Glomerular visceral epithelial cell (primary cell): ENCODE measurements at regions not wholly inside any gene's neighbourhood (a gene's known extent, or its start where the extent isn't known, plus 50 kb on each side); places are given as distances from the start of the nearest gene placed in this dataset.

Experiments
- DNase-seq: peaks from one replicate; pipeline ENCODE4 v3.0.0-alpha.2; 2016; ENCODE audit errors: extremely low spot score

DNA sequence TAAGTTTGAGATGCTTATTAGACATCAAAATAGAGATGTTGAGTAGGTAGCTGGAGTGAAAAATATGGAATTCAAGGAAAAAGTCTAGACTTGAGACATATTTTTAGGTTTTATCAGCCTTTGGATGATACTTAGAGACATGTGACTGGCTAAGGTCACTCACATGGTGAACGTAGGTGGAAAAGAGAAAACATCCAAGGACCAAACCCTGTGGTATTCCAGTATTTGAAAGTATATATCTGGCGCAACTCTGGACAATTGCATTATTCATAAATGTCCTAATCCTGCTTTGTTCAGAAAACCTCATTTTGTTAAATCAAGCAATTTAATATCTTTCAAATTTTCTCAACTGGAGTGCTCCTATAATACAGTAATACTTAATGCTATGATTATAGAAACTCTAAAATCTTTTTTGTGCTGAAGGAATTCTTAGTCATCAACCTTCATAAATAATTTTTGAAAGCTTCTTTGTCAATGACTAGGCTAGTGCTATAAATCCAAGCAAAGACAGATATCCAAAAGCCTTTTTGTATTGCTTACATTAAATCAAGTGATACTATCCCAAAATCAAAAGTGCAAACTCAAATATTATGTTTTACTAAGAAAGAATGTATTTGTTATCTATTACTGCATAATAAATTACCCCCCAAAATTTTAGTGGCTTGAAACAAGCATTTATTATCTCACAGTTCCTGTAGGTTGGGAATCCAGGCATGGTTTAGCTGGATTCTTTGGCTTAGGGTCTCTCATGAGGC lies 452.0 kb downstream of the ENC1 start:
- DNase-seq: no peak

GRCh38 chr5:74187757-74188156 lies 452.8 kb downstream of the ENC1 start:
- DNase-seq: no peak

DNA sequence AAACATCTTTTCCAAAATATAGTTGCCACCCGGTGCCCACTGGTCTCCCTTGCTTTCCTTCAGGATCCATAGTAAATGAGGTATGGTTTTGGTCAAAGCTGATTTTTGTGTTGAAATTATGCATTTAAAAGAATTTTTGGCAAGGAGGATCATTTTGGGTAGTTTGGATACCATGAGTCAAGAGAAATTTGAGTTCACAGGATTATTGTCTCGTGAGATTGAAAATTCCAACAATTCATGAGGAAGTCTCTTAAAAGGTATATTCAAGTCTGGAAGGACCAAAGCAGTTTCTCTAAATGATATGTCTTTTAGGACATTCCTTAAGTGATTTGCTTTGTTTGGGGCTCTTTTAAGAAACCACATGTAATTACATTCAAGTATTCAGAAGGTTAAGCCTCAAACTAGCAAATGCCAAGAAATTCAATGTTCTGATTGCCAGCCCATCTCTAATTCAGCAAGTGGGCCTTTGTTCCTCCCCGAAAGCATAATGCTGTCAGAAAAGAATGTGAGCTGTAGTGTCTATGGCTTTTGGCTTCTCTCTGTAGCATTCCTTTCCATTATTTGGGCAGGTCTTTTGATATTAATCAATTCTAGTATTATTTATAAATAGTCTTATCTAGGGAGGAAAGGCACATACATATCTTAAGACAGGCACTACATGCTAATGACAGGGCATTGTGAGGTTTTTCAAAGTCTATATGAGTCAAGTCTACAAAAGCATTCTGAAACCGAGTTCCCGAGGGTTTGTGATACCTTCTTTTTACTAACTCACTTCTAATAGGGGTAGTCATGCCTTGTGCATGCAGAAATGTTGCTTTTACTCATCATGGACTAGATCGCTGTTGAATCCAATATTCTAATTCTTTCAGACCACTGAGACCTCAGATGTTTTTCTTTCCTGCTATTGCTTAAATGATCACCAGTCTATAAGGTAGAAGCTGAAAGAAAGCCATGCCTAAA lies 453.9 kb downstream of the ENC1 start:
- DNase-seq: no peak

DNA sequence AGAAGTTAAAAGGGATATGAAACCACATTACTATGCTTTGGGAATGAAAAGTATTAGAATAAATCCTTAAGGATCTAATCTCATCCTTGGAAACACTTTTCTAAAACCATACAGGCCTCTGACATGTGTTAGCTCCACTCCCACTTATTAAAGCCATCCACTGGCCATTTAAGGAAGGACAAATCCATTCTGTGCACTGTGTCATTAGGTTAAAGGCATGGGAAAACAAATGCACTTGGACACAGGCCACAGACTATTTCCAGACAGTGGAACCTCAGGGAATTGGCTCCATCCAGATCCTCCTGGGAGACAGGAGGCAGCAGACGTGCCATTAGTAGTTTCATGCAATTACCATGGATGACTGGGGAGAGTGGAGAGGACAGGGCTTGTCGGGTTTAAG lies 454.9 kb downstream of the ENC1 start:
- no peak for DNase-seq

GRCh38 chr5:74184649-74185048 lies 455.9 kb downstream of the ENC1 start:
- DNase-seq: no peak

DNA sequence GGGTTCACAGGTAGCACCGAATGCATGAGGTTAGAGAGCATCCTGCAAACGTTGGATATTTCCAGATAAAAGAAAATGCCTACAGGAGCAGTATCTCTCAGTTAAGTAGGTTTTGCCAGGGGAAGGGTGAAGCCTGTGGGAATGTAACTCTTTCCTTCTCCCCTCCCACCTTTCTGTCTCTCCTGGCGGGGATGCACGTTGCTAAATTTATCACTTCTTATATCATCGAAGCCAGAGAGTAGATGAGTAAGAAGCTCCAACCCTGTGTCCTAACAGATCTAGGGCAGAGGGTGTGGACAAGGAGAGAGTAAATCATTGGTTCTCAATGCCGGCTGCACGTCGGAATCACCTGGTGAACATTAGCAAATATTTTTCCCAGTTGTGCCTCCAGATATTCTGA lies 457.5 kb downstream of the ENC1 start:
- no peak for DNase-seq

- DNase-seq: no peak
Observed at GRCh38 chr5:74182603-74183002, 457.9 kb downstream of the ENC1 start.

DNA sequence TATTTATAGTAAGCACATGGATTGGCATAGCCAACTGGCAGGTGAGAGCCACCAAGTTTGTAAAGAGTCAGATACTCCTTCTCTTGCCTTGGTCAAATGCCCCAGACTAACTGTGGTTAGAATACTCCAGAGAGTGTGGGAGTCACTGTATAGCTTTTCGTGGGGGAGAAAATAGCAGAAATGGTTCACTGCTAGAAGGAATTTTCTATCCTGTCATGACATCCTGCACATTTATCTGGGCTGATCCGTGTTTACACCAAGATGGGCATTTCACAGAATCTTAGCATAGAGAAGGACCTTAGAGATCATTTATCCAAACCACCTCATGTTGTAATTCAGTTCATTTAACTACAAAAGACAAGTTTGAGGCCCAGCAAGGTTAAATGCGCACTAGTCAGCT lies 460.8 kb downstream of the ENC1 start:
- DNase-seq: no peak

DNA sequence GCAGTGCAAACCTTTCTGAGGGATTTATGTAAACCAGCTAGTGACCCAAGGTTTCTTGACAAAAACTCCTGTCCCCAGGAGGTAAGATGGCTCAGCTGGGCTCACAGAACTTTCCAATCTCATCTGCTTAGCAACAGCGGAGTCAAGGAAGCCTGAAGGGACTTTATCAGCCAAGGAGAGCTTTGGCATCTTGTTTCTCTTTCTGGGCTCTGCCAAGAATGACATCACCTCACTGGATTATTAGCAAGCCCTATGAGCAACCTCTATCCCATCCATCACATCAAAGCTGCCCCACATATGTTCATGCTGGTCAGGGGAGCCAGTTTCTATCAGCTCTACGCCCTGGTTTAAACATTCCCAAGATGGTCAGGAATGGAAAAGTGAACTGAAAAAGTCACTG lies 461.3 kb downstream of the ENC1 start:
- DNase-seq: peak; percentile 75

DNA sequence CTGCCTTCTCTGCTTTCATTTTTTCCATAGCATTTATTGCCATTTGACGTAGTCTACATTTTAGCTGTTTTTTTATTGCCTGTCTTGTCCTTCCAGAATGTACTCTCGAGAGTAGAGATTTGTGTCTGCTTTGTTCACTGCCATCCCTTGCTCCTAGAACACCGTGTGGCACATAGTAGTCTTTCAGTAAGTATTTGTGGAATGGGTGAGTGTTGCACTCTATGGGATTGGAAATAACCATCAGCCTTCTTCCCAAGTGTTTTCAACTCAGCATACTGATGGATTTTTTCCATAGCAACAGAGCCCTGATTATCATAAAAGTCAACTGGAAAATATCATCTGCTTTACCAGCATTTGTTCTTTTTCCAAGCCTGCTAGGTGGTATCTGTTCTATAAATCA lies 462.6 kb downstream of the ENC1 start:
- no peak for DNase-seq

DNA sequence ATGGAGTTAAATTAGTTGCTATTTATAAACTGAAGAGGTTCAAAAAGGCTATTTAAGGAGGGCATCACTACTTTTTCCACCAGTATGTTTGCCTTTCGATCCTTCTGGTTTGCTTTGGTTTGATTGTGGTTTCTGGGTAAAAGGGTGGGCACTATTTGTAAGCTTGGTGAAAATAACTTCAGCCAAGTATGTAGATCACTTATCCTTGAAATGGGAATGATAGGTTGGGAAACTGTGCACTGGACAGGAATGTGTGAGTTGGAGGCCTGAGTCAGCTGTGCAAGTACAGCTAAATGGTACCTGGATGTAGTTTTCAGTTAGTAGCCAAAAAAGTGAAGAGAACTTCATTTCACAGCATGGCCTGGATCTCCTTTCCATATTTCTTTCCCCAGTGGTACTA lies 466.2 kb downstream of the ENC1 start:
- no peak for DNase-seq

GRCh38 chr5:74173665-74174064 lies 466.9 kb downstream of the ENC1 start:
- no peak for DNase-seq

- no peak for DNase-seq
Observed at GRCh38 chr5:74173241-74173640, 467.3 kb downstream of the ENC1 start.

- DNase-seq: no peak
Observed at GRCh38 chr5:74169701-74170100, 470.8 kb downstream of the ENC1 start.

GRCh38 chr5:74167930-74168315 lies 472.6 kb downstream of the ENC1 start:
- no peak for DNase-seq

GRCh38 chr5:74167206-74167929 lies 473.2 kb downstream of the ENC1 start:
- peak; percentile 26 for DNase-seq

GRCh38 chr5:74166064-74166463 lies 474.5 kb downstream of the ENC1 start:
- no peak for DNase-seq

GRCh38 chr5:74164725-74165235 lies 475.7 kb downstream of the ENC1 start:
- no peak for DNase-seq

DNA sequence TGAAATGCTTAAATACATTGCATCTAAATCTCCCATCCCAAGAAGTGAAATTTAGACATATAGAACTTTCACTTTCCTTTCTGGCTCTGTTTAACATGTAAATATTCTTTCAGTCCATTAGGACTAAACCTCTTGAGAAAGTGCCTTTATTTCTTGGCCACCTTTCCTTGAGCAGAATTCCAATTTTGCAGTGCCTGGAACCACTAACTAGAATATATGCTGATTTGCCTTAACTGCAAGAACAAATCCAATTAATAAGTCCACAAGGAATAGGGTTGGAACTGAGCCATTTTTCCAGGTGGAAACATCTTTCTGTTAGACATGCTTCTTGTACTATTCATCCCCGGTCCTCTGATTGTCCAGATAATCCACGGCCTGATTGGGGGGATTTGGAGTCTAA lies 478.0 kb downstream of the ENC1 start:
- no peak for DNase-seq

DNA sequence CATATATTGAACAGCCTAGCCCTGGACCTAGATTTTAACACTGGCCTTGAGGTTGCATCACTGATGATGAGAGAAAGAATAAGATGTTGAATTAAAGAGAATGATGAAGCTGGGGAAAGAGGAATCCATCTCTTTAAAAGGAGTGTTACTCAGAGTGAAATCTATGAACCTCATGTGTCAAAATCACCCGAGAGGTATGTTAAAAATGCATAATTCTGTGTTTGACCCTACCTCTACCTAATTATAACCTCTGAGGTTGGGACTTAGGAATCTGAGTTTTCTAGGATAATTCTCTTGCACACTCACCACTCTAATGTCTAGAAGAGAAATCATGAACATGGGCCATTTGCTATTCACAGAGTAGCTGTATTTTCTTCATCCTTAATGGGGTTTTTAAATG lies 479.4 kb downstream of the ENC1 start:
- no peak for DNase-seq

- no peak for DNase-seq
Observed at GRCh38 chr5:74156728-74157383, 483.7 kb downstream of the ENC1 start.

DNA sequence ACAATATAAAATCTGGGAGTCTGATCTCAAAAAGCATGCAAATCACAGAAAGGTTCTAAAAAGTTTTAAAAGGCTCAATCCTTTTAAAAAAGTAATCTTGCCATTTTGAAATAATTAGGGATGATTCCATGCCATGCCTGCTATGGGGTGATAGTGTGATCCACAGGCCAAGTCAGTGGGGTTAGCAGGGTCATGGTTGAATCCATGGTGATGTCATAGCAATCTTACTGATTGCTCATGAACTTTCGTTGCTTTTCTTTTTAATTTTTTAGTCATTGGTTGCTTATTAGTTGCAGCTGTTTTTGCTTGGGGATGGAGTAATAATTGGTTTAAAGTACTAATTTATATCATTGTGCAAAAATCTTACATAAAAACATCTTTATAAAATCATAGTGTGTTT lies 485.0 kb downstream of the ENC1 start:
- DNase-seq: no peak
